Esophagus muscularis mucosa (tissue), 4 donors: ENCODE measurements at regions not wholly inside any gene's neighbourhood (a gene's known extent, or its start where the extent isn't known, plus 50 kb on each side); places are given as distances from the start of the nearest gene placed in this dataset.

Source experiments
- DNase-seq: peaks from one replicate; pipeline ENCODE4 v3.0.0-alpha.2; 2017; ENCODE audit errors: extremely low spot score
- H3K27ac ChIP-seq, 4 donors: fragments of 200-600 bp; sonication (generic); replicated peaks in 1 of 4; 1 replicate in 3 of 4; 2 replicates in 1 of 4; pipeline ENCODE4 v1.5.1; 2016 to 2019; ENCODE audit warnings: mild to moderate bottlenecking in 1 of 4
- H3K27me3 ChIP-seq, 4 donors: fragments of 200-600 bp; sonication (generic); one replicate each; pipeline versions ENCODE4 v1.5.1 to v1.6.0; 2016 to 2019
- H3K36me3 ChIP-seq, 4 donors: fragments of 200-600 bp; sonication (generic); one replicate each; pipeline ENCODE4 v1.5.1; 2016 to 2019
- H3K4me1 ChIP-seq, 4 donors: fragments of 200-600 bp; sonication (generic); one replicate each; pipeline ENCODE4 v1.5.1; 2016 to 2019
- H3K4me3 ChIP-seq, 4 donors: fragments of 200-600 bp; sonication (generic); 1 replicate in 2 of 4; 2 replicates in 2 of 4; pipeline ENCODE4 v1.5.1; 2016 to 2019; ENCODE audit warnings: mild to moderate bottlenecking in 4 of 4, moderate library complexity in 1 of 4
- H3K9me3 ChIP-seq, 4 donors: fragments of 200-600 bp; sonication (generic); 1 replicate in 3 of 4; 2 replicates in 1 of 4; pipeline ENCODE4 v1.5.1; 2016 to 2019
- CTCF ChIP-seq, 3 experiments: fragments of 200-600 bp in 2 of 3; fragments of 450-650 bp in 1 of 3; sonication (generic) in 2 of 3; IDR thresholded peaks; one replicate each; pipeline ENCODE4 v1.5.1; 2017 to 2019; ENCODE audit warnings: antibody characterized with exemption in 3 of 3, mild to moderate bottlenecking in 2 of 3, moderate library complexity in 1 of 3
- EP300 ChIP-seq: sonication (generic); formaldehyde crosslinking; IDR thresholded peaks from one replicate; pipeline ENCODE4 v1.6.1; 2017; ENCODE audit warnings: antibody characterized with exemption
- POLR2A ChIP-seq: fragments of 450-650 bp; IDR thresholded peaks from one replicate; pipeline ENCODE4 v1.6.1; 2017; ENCODE audit warnings: antibody characterized with exemption, moderate library complexity, mild to moderate bottlenecking, low read depth
- POLR2AphosphoS5 ChIP-seq, 2 donors: sonication (generic); formaldehyde crosslinking; IDR thresholded peaks; one replicate each; pipeline ENCODE4 v1.6.1; 2017; ENCODE audit warnings: antibody characterized with exemption in 2 of 2
- WGBS: methylation state at CpG from one replicate; pipeline ENCODE4 v1.1.5; 2018; 5-methylcytosine and 5-hydroxymethylcytosine counted together
- intact Hi-C: fragments of 100-400 bp; cut with DNase I; formaldehyde crosslinking; loops from one replicate; pipeline ENCODE4 v1.15.1; 2023

GRCh38 chr4:187064033-187064432 is 340.4 kb upstream of the FAT1 start:
- intact Hi-C loops = no loop called here
- 91% methylated on average over 30 of the region's 30 CpGs for WGBS
- H3K4me3 ChIP-seq = no peak overlapping the region
- no peaks in the 10 kb centered on the region for H3K9me3 ChIP-seq
- TF ChIP-seq CTCF (IDR thresholded peaks at IDR 0.05) (no peak), POLR2AphosphoS5 (IDR thresholded peaks at IDR 0.05) (no peak), POLR2A (no peak), EP300 (no peak)
- no peak for DNase-seq
- H3K27ac ChIP-seq = no peak overlapping the region
- no peaks in the 10 kb centered on the region for H3K36me3 ChIP-seq
- no peaks in the 10 kb centered on the region for H3K27me3 ChIP-seq
- H3K4me1 ChIP-seq = peaks cover 0 to 9% (median 3%) of the 10 kb centered on the region in 4 donors

- intact Hi-C loops = no loop called here
- Histone ChIP-seq H3K27ac (no peak overlapping the region), H3K27me3 (no peaks in the 10 kb centered on the region), H3K4me3 (no peak overlapping the region), H3K9me3 (no peaks in the 10 kb centered on the region), H3K36me3 (no peaks in the 10 kb centered on the region), H3K4me1 (peaks cover 0 to 9% (median 3%) of the 10 kb centered on the region in 4 donors)
- TF ChIP-seq CTCF (IDR thresholded peaks at IDR 0.05) (no peak), EP300 (no peak), POLR2A (no peak), POLR2AphosphoS5 (IDR thresholded peaks at IDR 0.05) (no peak)
- DNase-seq = no peak
- WGBS = 17% methylated on average over 1 of the region's 1 CpG
Observed at GRCh38 chr4:187065396-187065795, 341.7 kb upstream of the FAT1 start.

GRCh38 chr4:187065806-187066205 is 342.1 kb upstream of the FAT1 start:
- Histone ChIP-seq H3K36me3 (no peaks in the 10 kb centered on the region), H3K4me3 (no peak overlapping the region), H3K27ac (no peak overlapping the region), H3K4me1 (peaks cover 0 to 9% (median 3%) of the 10 kb centered on the region in 4 donors), H3K27me3 (no peaks in the 10 kb centered on the region), H3K9me3 (no peaks in the 10 kb centered on the region)
- TF ChIP-seq CTCF (IDR thresholded peaks at IDR 0.05) (no peak), POLR2A (no peak), EP300 (no peak), POLR2AphosphoS5 (IDR thresholded peaks at IDR 0.05) (no peak)
- no peak for DNase-seq
- WGBS = 68% methylated on average over 13 of the region's 13 CpGs
- intact Hi-C loops = no loop called here

- H3K4me3 ChIP-seq = no peak overlapping the region
- peaks cover 0 to 6% (median 0%) of the 10 kb centered on the region in 4 donors for H3K27me3 ChIP-seq
- TF ChIP-seq POLR2A (no peak), CTCF (IDR thresholded peaks at IDR 0.05) (no peak), EP300 (no peak)
- no peak for DNase-seq
- peaks cover 0 to 9% (median 3%) of the 10 kb centered on the region in 4 donors for H3K4me1 ChIP-seq
- intact Hi-C loops = no loop called here
- no peak overlapping the region for H3K27ac ChIP-seq
- WGBS = 81% methylated on average over 7 of the region's 10 CpGs
- no peaks in the 10 kb centered on the region for H3K36me3 ChIP-seq
- no peaks in the 10 kb centered on the region for H3K9me3 ChIP-seq
Observed at GRCh38 chr4:187069398-187069797, 345.7 kb upstream of the FAT1 start.

GRCh38 chr4:187070158-187070557 is 346.5 kb upstream of the FAT1 start:
- DNase-seq = no peak
- H3K4me3 ChIP-seq = no peak overlapping the region
- TF ChIP-seq EP300 (no peak), POLR2A (no peak), CTCF (IDR thresholded peaks at IDR 0.05) (no peak), POLR2AphosphoS5 (IDR thresholded peaks at IDR 0.05) (no peak)
- H3K9me3 ChIP-seq = no peaks in the 10 kb centered on the region
- H3K27me3 ChIP-seq = peaks cover 0 to 6% (median 0%) of the 10 kb centered on the region in 4 donors
- intact Hi-C loops = no loop called here
- WGBS = 92% methylated on average over 3 of the region's 3 CpGs
- peaks cover 0 to 6% (median 1%) of the 10 kb centered on the region in 4 donors for H3K4me1 ChIP-seq
- no peak overlapping the region for H3K27ac ChIP-seq
- no peaks in the 10 kb centered on the region for H3K36me3 ChIP-seq
